HL-60 (cell line): ENCODE measurements at regions not wholly inside any gene's neighbourhood (a gene's known extent, or its start where the extent isn't known, plus 50 kb on each side); places are given as distances from the start of the nearest gene placed in this dataset.

Experiments used
- DNase-seq, 2 experiments: peaks; one replicate each; pipeline ENCODE4 v3.0.0-alpha.2; 2010 to 2020; ENCODE audit warnings: low read depth in 1 of 2, low spot score in 1 of 2
- H3K27ac ChIP-seq: fragments of 250-450 bp; sonication (Bioruptor Pico); replicated peaks from 2 replicates; pipeline ENCODE4 v1.5.1; 2020; ENCODE audit warnings: mild to moderate bottlenecking, moderate library complexity
- H3K27me3 ChIP-seq: fragments of 250-450 bp; sonication (Bioruptor Pico); 2 replicates; pipeline ENCODE4 v1.5.1; 2021; ENCODE audit warnings: mild to moderate bottlenecking, moderate library complexity; ENCODE audit not compliant: insufficient read depth, poor library complexity, severe bottlenecking
- H3K4me3 ChIP-seq: replicated peaks from 2 replicates; pipeline ENCODE4 v1.5.1; 2011; ENCODE audit warnings: mild to moderate bottlenecking, control low read depth, low read length; ENCODE audit not compliant: insufficient read depth
- CTCF ChIP-seq: IDR thresholded peaks from one replicate; pipeline ENCODE4 v1.5.1; 2011; ENCODE audit warnings: low read length, control low read depth, inconsistent platforms; ENCODE audit not compliant: insufficient read depth
- GABPA ChIP-seq: IDR thresholded peaks from 2 replicates; pipeline ENCODE4 v1.6.1; 2012; ENCODE audit warnings: low read depth
- POLR2AphosphoS5 ChIP-seq: IDR thresholded peaks from 2 replicates; pipeline ENCODE4 v1.6.1; 2012; ENCODE audit warnings: low read depth
- REST ChIP-seq: IDR thresholded peaks from 2 replicates; pipeline ENCODE4 v1.6.1; 2012; ENCODE audit warnings: low read depth; ENCODE audit not compliant: insufficient replicate concordance
- SPI1 ChIP-seq: IDR thresholded peaks from 2 replicates; pipeline ENCODE4 v1.6.1; 2012; ENCODE audit warnings: low read depth, mild to moderate bottlenecking, borderline replicate concordance

GRCh38 chr1:189350983-189351616 is 1126.6 kb downstream of the BRINP3 start:
- no peaks in the 10 kb centered on the region for H3K27me3 ChIP-seq
- DNase-seq: no peak
- no peak overlapping the region for H3K27ac ChIP-seq
- no peak overlapping the region for H3K4me3 ChIP-seq
- TF ChIP-seq POLR2AphosphoS5 (no peak), REST (no peak), CTCF (no peak), GABPA (no peak), SPI1 (no peak)

GRCh38 chr1:189351960-189352359 is 1125.7 kb downstream of the BRINP3 start:
- Histone ChIP-seq H3K4me3 (no peak overlapping the region), H3K27me3 (no peaks in the 10 kb centered on the region), H3K27ac (no peak overlapping the region)
- DNase-seq: no peak
- TF ChIP-seq CTCF (no peak), POLR2AphosphoS5 (no peak), SPI1 (no peak), GABPA (no peak), REST (no peak)

GRCh38 chr1:189356206-189356605 is 1121.5 kb downstream of the BRINP3 start:
- no peak for TF ChIP-seq POLR2AphosphoS5
- no peak for TF ChIP-seq REST
- TF ChIP-seq GABPA: no peak
- no peak for TF ChIP-seq CTCF
- no peak for TF ChIP-seq SPI1
- Histone ChIP-seq H3K27ac (no peak overlapping the region), H3K27me3 (no peaks in the 10 kb centered on the region), H3K4me3 (no peak overlapping the region)
- no peak for DNase-seq
